HG03095 (cell line): ENCODE measurements at regions not wholly inside any gene's neighbourhood (a gene's known extent, or its start where the extent isn't known, plus 50 kb on each side); places are given as distances from the start of the nearest gene placed in this dataset.

ENCODE experiments used
- ATAC-seq: cut with Tn5 transposase; IDR thresholded peaks from one replicate; pipeline ENCODE4 v1.9.1; 2021; ENCODE audit warnings: moderate library complexity; ENCODE audit not compliant: unreplicated experiment

DNA sequence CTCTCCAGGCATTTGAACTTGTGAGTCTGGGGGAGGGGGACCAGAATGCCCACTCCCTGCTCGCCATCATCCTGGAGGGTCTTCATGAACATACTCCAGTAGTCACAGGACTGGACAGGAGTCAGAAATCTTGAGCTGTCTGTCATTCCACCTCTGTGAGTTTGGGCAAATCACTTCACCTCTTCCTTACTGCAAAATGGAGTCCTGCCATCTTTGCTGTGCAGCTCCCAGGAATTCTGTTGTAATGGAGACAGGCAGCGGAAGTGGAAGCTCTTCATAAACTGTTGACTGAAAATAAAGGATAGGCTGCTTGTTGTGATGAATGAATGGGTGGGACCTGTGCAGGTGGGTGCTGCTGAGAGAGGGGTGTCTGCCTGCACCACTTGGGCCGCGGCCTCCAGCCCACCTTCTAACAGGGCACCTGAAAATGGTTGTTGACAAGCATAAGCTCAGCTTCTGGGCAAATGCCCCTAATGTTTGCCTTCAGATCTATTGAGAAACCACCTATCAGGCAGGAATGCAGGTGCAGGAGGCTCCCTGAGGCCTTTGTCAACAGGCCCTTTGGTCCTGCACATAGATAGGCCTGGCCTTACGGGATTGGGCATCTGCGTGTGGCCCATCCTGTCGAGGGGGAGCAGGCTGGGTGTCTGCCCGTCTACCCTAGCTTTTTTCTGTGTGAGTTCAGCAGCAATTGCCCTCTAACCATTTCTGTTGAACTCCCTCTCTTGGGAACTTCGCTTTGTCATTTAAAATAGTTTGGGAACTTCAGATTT lies 321.0 kb downstream of the RPS6KC1 start:
- no peak for ATAC-seq

DNA sequence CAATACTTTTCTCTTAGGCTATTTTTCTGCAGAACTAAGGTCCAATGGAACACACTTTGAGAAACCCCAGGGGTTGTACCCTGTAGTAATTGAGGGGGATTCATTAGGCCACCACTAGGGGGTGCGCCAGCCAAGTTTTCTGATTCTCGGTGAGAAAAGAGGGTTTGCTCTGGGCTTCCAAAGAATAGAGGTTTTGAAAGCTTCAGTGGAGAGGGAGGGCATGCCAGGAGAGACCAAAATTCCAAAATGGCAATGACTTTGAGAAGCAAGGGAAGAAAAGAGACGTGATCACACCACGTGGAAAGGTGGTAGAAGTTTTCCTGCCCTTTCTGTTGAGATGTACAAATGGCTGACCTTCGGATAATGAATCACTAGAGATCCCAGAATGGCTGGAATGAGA lies 323.3 kb downstream of the RPS6KC1 start:
- ATAC-seq = no peak

DNA sequence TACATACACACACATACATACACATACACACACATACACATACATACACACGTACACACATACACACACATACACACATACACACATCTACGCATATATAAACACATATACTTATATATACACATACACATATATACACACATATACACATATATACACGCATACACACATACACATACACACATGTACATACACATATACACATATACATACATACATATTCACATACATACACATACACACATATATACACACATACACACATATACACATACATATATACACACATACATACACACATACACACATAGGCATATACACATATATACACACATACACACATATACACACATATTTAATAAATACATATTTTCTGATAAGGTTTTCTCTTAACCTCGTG lies 324.0 kb downstream of the RPS6KC1 start:
- ATAC-seq = no peak

DNA sequence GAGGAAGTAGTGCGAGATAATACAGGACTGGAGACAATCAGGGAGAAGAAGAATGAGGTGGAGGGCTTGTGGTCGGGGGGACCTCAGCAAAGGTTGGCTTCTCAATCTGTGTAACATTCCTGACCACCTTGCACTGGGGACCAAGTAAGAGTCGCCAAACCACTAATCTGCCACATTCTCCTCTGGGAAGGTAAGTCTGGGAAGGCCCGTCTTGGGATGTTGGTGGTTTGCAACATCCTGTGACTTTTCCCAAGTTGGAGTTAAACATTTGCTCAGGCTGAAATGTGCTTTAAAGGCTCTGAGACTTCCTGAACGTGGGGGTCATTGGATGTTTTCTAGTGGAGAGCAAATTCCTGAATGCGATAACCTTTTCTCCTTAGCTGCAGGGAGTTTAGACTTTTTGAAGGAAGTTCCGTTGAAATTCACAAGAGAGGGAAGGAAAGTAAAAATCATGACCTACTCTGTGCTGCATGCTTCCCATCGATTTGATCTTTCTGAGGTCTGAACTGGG lies 325.9 kb downstream of the RPS6KC1 start:
- no peak for ATAC-seq

DNA sequence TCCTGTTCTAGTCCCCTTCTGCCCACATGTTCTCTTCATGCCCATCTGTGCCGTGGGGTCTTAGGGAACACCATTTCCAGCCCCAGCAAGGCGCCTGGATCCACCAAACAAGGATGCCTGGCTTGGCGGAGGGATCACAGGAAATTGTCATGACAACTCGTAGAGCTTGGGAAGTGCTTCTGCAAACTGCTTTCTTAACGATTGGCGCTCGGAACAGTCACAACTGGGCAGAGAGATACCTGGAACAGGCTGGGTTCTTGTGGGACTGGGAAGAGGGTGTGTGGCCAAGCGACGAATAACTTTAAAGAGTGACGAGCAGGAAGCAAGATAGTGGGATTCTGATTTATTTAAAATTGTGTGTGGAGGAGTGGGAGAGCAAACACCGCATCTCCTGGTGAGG lies 329.8 kb downstream of the RPS6KC1 start:
- no peak for ATAC-seq

DNA sequence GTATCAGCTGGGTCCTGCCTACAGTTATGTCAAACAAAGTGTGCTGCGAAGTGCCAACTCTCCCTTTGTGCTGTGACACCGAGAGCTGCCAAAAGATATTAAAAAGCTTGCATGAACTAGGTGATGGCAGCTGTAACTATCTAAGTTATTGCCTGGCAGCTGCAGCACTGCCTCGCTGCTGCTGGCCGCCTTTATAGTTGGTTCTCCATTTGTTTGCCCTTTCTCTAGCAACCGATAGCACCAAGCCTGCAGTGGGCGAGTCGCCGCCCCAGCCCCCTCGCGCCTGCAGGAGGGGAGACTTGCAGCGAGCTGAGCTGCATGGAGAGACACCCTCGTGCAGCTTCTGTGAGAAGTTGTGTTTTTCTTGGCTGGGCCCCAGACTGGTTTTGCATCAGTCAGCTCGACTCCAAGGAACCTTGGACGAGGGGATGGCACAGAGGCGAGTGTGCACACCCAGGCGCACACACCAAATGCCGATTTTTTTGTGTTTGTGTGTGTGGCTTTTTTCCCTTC lies 330.6 kb downstream of the RPS6KC1 start:
- ATAC-seq = no peak

DNA sequence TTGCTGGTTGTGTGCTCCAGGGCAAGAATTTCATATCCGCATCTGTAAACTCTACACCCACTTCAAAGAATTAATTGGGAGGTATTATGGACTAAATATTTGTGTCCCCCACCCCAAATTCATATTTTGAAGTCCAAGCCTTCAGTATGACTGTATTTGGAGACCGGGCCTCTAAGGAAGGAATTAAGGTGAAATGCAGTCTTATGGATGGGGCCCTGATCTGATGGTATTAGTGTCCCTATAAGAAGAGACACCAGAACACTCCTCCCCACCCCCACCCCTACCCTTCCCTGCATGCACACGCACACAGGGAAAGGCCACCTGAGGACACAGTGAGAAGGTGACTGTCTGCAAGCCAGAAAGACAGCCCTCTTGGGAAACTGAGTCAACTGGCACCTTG lies 332.4 kb downstream of the RPS6KC1 start:
- no peak for ATAC-seq

DNA sequence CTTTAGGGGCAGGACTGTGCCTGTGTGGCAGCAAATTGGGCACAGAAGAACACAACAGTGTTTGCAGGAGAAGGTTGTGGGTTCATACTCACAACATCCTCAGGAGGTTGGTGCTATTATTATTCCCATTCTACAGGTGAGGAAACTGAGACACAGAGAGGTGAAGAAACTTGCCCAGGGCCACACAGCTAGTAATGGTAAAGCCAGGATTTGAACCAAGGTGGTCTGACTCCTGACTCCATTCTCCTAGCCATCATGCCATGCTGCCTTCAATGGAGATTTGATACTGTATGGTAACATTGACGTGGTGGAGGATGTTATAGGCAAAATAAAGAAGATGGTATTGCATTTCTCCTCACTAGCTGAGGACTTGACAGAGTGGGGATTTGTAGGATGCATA lies 334.2 kb downstream of the RPS6KC1 start:
- no peak for ATAC-seq

DNA sequence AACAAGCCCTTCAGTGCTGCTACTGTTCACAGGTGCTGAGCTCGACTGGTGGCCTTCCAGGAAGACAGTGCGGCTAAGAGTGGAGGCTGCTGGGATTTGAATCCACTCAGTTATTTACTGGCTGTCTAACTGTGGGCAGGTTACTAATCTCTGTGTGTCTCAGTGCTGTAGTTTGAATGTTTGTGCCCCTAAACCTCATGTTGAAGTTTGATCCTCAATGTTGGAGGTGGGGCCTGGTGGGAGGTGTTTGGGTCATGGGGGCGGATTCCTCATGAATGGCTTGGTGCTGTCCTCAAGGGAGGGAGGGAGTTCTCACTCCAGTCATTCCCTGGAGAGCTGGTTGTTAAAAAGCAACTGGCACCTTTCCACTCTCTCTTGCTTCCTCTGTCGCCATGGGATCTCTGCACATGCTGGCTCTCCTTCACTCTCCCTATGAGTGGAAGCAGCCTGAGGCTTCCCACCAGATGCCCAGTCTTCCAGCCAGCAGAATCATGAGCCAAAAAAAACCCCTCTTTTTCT lies 334.8 kb downstream of the RPS6KC1 start:
- ATAC-seq = no peak

DNA sequence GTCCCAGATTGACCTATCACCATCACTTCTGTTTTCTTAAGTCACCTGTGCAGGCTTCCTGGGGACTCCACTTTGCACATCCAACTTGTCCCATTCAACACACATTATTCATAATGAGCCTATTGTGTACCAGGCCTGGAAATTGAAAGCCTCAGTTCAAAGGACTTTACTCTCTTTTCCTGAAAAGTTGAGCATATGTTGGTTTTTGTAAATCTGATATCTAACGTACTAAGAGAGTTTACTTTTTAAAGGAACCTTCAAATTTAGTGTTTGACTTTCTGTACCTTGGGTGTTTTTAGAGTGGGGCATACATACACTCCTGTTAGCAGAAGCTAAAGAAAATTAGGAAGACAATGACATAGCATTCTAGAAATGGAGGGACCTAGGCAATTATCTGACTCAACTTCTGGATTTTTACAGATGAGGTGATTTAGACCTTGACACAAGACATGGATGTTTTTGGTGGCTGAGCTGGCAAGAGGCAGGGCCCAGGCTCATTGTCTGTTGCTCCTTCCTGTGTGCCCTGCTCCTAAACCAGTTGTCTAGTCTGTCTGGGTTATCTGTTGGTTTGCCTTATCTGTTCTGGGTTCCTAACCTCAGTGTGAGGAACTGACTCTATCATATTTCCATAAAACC lies 336.5 kb downstream of the RPS6KC1 start:
- ATAC-seq = no peak

DNA sequence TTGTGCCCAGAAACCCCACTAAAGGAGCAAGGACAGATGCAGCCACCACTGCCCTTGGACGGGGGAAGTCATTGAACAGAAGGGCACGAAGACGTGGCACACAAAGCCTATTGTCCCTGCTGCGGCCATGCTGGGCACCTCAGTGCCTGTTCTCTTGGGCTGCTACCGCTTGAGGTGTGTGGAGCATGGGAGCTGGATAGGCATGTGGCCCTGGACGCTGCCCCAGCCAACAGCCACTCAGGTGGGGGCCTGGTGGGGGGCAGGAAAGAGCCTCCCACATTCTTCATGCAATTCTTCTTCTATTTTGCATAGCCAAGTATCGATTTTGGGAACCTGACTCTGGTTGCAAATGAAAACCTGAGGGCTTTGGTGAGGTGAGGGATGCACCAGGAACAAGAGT lies 337.2 kb downstream of the RPS6KC1 start:
- ATAC-seq = no peak

DNA sequence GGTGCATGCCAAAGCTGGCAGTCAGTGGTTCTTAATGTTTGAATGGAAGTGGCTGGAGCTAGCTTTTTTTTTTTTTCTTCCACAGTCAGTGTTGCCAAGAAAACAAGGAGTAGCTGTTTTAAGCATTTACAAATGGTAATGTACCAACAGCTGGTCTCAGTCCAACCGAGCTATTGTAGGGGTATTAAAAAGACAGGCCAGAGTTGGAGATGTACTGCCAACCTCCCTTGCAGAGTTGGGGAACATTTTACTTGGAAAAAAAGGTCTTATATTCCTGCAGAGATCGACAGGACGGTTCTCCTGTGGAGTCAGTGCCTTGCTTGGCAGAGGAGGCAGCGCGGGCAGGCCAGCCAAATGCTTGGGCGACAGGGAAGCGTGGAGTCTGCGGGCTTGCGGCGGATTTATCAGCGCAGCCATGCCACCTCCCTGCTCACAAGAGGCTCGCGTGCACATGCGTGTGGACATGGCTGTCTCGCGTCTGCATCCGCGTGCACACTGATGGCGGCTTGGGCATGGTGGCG lies 338.1 kb downstream of the RPS6KC1 start:
- ATAC-seq = no peak

DNA sequence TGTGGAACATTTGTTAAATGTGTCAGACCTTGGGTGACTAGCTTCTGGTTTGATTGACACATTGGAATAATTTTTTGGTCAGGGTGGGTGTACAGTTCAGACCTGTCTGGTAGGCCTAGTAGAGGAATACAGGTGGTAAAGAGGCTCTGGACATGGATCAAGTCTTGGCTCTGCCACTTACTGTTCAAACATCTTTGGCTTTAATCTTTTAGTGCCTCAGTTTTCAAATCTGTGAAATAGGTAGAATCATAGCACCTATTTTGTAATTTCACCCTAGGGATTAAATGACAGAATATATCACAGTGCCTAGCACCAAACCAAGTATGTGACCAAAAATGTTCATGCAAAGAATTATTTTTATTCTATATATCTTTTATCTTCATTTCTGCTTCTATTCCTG lies 340.4 kb downstream of the RPS6KC1 start:
- ATAC-seq = no peak

DNA sequence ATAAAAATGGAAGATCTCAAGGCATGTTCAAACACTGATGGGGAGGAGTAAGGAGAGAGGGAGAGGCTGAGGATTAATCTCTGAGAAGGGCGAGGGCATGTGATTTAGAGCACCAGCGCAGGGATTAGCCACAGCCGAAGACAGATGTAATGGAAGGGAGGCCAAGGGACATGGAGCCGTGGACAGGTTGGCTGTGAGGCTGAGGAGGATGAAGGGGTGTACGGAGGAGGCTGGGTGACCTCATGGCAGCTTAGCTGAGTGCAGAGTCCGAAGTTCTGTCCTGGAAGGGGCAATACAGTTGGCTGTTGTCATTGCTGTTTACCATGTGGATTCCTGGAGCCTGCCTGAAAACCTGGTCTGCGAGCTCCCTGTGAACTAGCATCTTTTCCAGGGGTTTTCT lies 342.8 kb downstream of the RPS6KC1 start:
- no peak for ATAC-seq

DNA sequence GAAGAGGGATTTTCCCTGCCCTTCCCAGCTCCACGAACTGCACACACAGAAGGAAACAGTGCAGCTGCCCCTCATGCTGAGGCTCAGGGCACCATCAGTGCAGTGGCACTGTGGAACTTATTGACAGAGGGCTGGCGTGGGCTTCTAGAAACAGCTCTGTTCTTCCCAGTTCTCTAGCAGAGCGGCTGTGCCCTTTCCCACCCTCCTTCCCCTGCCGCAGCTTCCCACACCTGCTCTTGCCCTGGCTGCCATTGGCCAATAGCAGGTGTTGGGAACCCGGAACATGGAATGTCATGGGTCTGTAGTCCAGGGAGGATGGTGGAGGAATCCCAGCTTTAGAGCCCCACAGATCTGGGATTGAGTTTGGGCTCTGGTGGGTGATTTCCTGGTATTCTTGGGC lies 343.8 kb downstream of the RPS6KC1 start:
- ATAC-seq = no peak

DNA sequence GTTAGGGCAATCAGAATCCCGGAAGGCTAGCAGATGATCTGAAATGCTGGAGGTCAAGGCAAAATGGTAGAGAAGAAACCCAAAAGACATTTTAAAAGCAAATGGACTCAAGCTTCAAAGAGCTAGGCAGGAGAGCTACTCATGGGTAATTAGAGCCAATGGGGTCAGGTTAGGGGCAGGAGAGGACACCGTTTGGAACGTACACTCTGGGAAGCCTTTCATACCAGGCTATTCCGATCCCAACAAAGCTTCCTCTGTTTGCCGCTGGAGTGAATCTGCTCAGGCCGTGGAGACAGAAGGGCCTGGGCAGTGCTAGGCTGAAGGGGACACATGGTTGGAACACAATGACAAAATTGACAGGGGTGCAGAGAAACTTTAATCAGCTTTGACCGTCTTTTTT lies 346.6 kb downstream of the RPS6KC1 start:
- ATAC-seq = no peak

DNA sequence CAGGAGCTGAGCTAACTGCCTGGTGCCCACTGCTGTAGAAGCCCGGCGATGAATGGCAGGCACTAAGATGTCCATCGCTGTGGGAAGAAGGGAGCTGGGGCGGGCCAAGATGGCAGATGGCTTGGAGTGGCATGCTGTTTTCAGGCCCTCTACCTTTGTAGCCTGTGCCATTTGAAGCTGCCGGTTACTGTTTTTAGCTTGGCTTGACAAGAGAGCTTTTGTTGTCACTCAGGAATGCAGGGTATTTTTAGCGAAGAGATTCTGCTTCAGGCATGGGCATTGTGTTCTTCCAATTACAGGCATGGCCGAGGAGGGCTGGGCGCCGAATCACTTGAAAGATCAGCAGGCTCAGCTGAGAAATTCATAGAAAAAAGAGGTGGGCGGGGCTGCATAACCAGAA lies 348.7 kb downstream of the RPS6KC1 start:
- ATAC-seq = no peak

DNA sequence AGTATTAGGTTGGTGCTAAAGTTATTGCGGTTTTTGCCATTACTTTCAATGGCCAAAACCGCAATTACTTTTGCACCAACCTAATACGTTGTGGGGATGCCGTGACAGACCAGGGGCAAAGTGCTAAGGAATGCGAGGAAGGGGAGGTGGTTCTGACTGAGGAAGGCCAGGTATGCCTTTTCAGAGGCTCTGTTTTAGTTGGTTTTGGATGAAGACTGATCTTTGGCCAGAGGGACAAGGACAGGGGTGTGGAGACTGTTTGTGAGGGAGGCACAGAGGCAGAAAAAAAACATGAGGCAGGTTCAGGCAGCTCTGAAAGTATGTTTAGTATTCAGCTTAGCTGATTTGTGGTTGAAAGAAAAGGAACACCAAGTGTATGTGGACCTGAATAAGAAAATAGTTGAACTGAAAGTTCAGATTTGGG lies 358.2 kb downstream of the RPS6KC1 start:
- no peak for ATAC-seq

DNA sequence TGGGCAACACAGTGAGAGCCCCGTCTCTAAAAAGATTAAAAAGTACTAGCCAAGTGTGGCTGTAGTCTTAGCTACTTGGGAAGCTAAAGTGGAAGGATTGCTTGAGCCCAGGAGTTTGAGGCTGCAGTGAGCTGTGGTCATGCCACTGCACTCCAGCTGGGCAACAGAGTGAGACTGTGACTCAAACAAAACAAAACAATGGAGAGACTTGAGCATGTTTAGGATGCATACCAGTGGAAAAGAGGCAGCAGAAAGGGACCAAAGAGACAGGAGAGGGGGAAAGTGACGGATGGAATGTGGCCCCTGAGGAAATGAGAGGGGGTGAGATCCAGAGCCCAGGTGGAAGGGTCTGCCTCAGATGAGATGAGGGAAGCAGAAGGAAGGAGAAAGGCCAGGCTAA lies 358.9 kb downstream of the RPS6KC1 start:
- ATAC-seq = no peak

DNA sequence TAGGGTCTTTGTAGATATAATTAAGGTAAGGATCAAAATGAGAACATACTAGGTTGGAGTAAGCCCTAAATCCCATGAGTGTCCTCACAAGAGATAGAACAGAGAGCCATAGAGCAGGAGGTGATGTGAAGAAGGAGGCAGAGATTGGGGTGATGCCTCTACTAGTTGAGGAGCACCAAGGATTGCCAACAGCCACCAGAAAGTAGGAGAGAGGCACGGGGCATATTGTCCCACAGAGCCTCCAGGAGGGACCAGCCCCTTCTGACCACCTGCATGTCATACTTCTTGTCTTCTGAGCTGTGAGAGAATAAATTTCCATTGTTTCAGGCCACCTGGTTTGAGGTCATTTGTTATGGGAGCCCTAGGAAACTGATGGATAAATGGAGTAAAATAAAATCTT lies 363.3 kb downstream of the RPS6KC1 start:
- ATAC-seq = no peak

DNA sequence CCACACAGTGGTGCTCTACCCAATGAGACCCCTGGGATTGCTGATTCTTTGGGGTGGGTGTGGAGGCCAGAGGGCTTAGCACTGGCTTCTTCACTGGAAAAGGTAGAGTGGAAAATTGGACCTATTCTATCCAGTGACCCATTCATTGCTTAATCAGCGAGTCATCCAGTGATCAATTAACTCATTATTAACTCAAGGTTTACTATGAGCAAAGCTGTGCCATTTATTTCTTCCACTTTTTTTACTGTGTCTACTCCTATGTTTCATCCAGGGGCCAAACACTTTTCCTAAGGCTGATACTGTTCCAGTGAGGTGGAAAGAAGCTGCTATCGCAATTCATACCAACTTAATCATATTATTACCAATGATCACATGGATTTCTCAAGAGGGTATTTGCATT lies 363.9 kb downstream of the RPS6KC1 start:
- no peak for ATAC-seq
